ENCODE measurements at regions not wholly inside any gene's neighbourhood (a gene's known extent, or its start where the extent isn't known, plus 50 kb on each side); places are given as distances from the start of the nearest gene placed in this dataset.

GRCh38 chr12:40618636-40619035 lies 73.6 kb upstream of the CNTN1 start:
- Histone ChIP-seq H2AFZ (ENCODE audit: control insufficient read depth, low read depth, low read length) (no peak overlapping the region), H3K9me3 (replicated peaks; ENCODE audit: control insufficient read depth, insufficient read depth, low read length) (no peaks in the 10 kb centered on the region; the same call in 2 of the 3 replicates), H3K79me2 (ENCODE audit: control insufficient read depth, insufficient read depth, low read length) (no peaks in the 10 kb centered on the region), H3K36me3 (ENCODE audit: control insufficient read depth in 2 of 2, insufficient read depth in 2 of 2, low read length in 1 of 2) (no peaks in the 10 kb centered on the region), H4K20me1 (ENCODE audit: control insufficient read depth, insufficient read depth) (no peaks in the 10 kb centered on the region), H3K27me3 (replicated peaks in 1 of 2; ENCODE audit: control insufficient read depth in 2 of 2, insufficient read depth in 2 of 2, low read length in 1 of 2) (no peaks in the 10 kb centered on the region), H3K27ac (ENCODE audit: control insufficient read depth, insufficient read depth) (no peak overlapping the region), H3K4me1 (ENCODE audit: control insufficient read depth, insufficient read depth, low read length) (peaks cover 7% of the 10 kb centered on the region), H3K9ac (ENCODE audit: control insufficient read depth, insufficient read depth, low read length) (no peak overlapping the region), H3K4me3 (no peak overlapping the region), H3K4me2 (ENCODE audit: control insufficient read depth, insufficient read depth) (no peak overlapping the region)
- POLR2A ChIA-PET: no interaction called here
- CTCF ChIA-PET: interaction anchor here (1.1 to 2.2 kb wide), 2 partner anchors 9 to 76 kb away, joined by 3 to 6 read pairs; no protein-coding TSS in a partner anchor
- no peak for FAIRE-seq
- no TSS peak for BruUV-seq (replicated peaks)
- no peak for DNase-seq (ENCODE audit: low read depth, low spot score)
- no peak for TF ChIP-seq NFIC (IDR thresholded peaks at IDR 0.05; ENCODE audit: low read depth, low read length)
- no peak for TF ChIP-seq BMI1 (IDR thresholded peaks at IDR 0.05; ENCODE audit: borderline replicate concordance)
- TF ChIP-seq NR2C2 (IDR thresholded peaks at IDR 0.05; ENCODE audit: borderline replicate concordance, control insufficient read depth, insufficient read length, low read depth): no peak
- no peak for TF ChIP-seq STAT3 (IDR thresholded peaks at IDR 0.05; ENCODE audit: low read depth, low read length)
- TF ChIP-seq IKZF1 (conservative IDR thresholded peaks at IDR 0.05): no peak
- TF ChIP-seq MYB (IDR thresholded peaks at IDR 0.05; ENCODE audit: borderline replicate concordance, low read depth, low read length): no peak
- no peak for TF ChIP-seq MYC (IDR thresholded peaks at IDR 0.05; ENCODE audit: insufficient read depth, insufficient read length, insufficient replicate concordance, low read length, severe bottlenecking)
- TF ChIP-seq ETV6 (conservative IDR thresholded peaks at IDR 0.05 in 1 of 2, IDR thresholded peaks at IDR 0.05 in 1 of 2; ENCODE audit: borderline replicate concordance in 1 of 2, low read depth in 1 of 2): no peak
- no peak for TF ChIP-seq PAX8 (IDR thresholded peaks at IDR 0.05)
- TF ChIP-seq NR2C1 (IDR thresholded peaks at IDR 0.05): no peak
- no peak for TF ChIP-seq SREBF1 (IDR thresholded peaks at IDR 0.05; ENCODE audit: low read length)
- no peak for TF ChIP-seq IRF3 (IDR thresholded peaks at IDR 0.05)
- ATAC-seq: no peak
- RAD21 ChIA-PET (ENCODE audit: unreplicated experiment): no interaction called here
- in situ Hi-C loops (cut with MboI): no loop called here
- WGBS (ENCODE audit: insufficient coverage, insufficient replicate concordance, low lambda C conversion rate, missing lambda C conversion rate): 52% methylated on average over 1 of the region's 1 CpG
- intact Hi-C loops (cut with micrococcal nuclease; ENCODE audit: unreplicated experiment): no loop called here
- SMC1A ChIA-PET (ENCODE audit: uncharacterized antibody, unreplicated experiment): interaction anchor here (0.7 kb wide), 1 partner anchor 22 kb away, joined by 4 read pairs; no protein-coding TSS in a partner anchor

All from GM12878 (cell line).